HG03342 (cell line): ENCODE measurements at regions not wholly inside any gene's neighbourhood (a gene's known extent, or its start where the extent isn't known, plus 50 kb on each side); places are given as distances from the start of the nearest gene placed in this dataset.

ENCODE experiments used
- ATAC-seq: cut with Tn5 transposase; IDR thresholded peaks from one replicate; pipeline ENCODE4 v1.9.1; 2021; ENCODE audit warnings: mild to moderate bottlenecking, moderate library complexity; ENCODE audit not compliant: unreplicated experiment

- ATAC-seq = no peak
Measured at GRCh38 chr7:119374436-119374835, 898.5 kb upstream of the KCND2 start.

- no peak for ATAC-seq
Measured at GRCh38 chr7:119377861-119378260, 895.1 kb upstream of the KCND2 start.

GRCh38 chr7:119382726-119383125, 890.2 kb upstream of the KCND2 start:
- ATAC-seq = no peak

- no peak for ATAC-seq
Measured at GRCh38 chr7:119395024-119395423, 878.0 kb upstream of the KCND2 start.

DNA sequence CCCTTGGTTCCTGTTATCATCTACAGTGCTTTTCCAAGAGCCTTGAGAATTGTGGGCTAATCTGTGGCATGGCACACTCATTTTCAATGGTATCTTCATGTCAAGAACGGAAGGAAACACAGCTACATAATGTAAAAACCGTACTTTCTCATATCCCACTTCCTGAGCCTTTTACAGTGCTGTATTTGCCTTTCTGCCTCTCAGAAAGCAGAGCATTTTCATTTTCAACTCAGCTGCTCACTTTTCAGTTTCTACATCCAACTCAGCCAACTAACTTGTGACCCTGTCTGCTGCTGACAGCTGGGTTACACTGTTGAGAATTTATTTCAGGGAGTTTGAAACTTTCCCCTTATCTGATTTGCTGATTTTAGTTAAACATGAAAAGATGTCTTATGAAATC, 875.8 kb upstream of the KCND2 start:
- ATAC-seq = peak; percentile 81

DNA sequence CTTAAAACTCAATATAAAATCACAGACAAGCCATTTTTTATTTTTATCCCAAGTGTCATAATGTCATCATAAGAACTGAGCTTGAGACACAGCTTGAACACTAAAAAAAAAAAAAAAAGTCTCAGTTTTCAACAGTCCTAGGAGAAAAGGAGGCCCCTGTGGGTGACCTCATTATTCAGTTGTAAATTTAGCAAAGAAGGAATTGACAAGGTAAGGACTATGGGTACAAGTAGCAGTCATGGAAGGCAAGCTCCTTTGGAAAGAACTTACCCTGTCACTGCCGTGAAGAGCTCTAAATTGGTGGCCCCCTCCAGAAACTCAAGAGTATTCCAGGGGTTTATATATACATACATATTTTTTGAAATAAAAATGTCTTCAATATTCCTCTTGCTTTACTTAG, 864.4 kb upstream of the KCND2 start:
- no peak for ATAC-seq

DNA sequence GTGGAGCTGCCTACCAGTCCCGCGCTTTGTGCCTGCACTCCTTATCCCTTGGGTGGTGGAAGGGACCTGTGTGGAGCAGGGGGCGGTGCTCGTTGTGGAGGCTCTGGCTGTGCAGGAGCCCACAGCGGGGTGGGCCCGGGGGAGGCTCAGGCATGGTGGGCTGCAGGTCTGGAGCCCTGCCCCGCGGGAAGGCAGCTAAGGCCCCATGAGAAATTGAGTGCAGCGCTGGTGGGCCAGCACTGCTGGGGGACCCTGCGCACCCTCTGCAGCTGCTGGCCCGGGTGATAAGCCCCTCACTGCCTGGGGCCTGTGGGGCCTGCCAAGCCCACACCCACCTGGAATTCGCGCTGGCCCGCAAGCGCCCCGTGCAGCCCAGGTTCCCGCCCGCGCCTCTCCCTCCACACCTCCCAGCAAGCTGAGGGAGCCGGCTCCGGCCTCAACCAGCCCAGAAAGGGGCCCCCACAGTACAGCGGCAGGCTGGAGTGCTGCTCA, 859.6 kb upstream of the KCND2 start:
- ATAC-seq = no peak

- ATAC-seq = no peak
Measured at GRCh38 chr7:119415682-119416081, 857.3 kb upstream of the KCND2 start.

- no peak for ATAC-seq
Measured at GRCh38 chr7:119421657-119422056, 851.3 kb upstream of the KCND2 start.

- peak; percentile 66 for ATAC-seq
Measured at GRCh38 chr7:119436882-119437281, 836.1 kb upstream of the KCND2 start.

- no peak for ATAC-seq
Measured at GRCh38 chr7:119438315-119438714, 834.7 kb upstream of the KCND2 start.

DNA sequence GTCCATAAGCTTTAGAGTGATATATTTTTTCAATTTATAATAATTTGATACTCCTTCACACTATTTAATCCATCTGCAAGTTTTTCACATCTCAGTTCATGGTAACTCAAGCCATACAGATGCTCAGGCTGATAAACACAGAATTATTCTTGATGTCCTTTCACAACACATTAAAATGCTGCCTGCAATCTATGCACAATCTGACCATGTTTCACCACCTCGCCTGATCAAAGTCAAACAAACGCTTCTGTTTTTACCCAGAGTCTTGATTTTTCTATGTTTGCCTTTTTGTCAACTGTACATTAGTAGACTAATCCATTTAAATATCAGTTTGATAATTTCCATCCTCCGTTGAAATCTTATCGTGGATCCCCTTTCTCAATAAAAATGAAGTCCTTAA, 833.8 kb upstream of the KCND2 start:
- ATAC-seq = no peak

DNA sequence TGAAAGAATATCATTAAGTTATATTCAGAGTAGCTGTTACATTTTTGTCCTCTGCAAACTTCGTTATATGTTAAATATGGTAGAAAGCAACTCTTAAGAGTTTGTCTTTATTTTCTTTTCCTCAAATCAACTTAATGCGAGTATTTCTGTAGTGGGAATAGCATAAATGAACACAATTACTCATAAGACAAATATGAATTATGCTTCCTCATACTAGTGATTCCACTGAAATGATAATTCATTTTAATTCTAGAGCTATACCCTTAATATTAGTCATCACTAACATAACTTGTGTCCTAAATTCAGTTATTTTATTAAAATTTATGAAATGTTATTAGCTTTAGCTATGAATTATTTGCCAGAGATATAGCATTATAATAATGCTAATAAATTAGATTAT, 820.6 kb upstream of the KCND2 start:
- no peak for ATAC-seq

DNA sequence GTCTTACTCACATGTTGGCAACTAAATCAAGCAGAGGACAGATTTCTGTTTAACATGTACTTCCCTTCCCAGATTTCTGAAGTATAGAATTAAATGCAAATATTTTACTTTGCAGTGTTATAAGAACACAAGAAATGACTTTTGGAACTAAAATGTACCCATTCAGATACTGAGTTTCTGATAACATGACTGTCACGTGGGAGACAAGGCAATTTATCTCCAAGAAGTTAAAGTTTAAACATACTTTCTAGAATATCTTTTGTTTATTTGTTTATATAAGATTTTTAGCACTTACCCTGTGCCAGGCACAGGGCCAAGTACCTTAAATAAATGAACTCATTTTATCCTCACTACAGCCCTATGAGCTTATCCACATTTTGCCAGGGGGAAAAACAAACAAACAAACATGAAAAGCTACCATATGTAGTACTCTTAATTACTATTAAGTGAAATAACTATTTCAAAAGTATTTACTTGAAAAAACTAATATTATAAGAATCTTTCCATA, 807.1 kb upstream of the KCND2 start:
- ATAC-seq = no peak

- ATAC-seq = no peak
Measured at GRCh38 chr7:119472408-119473038, 800.5 kb upstream of the KCND2 start.

DNA sequence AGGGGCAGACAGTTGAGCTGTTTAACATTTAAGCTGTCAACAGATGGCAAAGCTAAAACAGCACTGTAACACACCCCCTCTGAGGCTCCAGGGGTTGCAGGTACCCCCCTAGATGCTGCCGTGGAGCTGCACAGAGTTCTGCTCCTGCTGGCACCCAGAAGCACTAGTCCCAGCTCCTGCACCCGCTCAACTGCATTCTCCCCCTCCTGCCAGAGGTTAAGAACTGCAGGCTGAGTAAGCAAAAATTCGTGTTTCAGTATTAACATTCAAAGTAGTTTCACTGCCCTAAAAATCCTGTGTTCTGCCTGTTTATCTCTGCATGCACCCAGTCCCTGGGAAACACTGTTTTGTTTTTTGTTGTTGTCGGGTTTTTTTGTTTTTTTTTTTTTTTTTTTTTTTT, 790.8 kb upstream of the KCND2 start:
- ATAC-seq = peak; percentile 96

DNA sequence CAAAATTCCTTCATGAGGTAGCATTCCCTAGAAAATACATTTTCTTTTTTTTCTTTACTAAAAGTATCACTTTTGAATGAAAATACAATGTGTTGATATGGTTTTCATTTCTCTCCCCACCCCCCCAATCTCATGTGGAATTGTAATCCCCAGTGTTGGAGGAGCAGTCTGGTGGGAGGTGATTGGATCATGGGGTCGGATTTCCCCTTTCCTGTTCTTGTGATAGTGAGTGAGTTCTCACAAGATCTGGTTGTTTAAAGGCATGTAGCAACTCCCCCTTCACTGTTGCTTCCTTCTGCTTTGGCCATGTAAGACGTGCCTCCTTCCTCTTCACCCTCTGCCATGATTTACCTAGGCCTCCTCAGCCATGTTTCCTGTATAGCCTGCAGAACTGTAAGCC, 790.3 kb upstream of the KCND2 start:
- no peak for ATAC-seq

- ATAC-seq = no peak
Measured at GRCh38 chr7:119483364-119483763, 789.6 kb upstream of the KCND2 start.

DNA sequence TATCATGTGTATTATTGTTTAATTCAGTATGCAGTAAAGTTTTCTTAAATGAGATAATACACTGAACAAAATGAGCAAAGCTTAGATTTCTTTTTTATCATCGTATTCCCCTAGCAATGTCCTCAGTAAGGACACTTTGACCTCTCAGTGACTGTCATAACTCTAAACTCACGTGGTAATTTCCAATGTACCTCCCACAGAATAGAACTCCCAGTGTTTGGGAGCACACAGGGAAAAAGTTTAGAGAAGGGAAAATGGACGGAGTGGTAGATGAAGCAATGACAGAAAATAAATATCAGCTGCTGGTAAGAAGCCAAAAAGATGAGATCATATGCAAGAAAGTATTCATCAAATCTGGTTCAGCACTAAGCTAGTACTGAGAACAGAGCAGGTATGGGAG, 758.6 kb upstream of the KCND2 start:
- no peak for ATAC-seq

GRCh38 chr7:119515214-119515613, 757.8 kb upstream of the KCND2 start:
- no peak for ATAC-seq

GRCh38 chr7:119515962-119516361, 757.0 kb upstream of the KCND2 start:
- ATAC-seq = no peak

GRCh38 chr7:119522263-119522662, 750.7 kb upstream of the KCND2 start:
- no peak for ATAC-seq

DNA sequence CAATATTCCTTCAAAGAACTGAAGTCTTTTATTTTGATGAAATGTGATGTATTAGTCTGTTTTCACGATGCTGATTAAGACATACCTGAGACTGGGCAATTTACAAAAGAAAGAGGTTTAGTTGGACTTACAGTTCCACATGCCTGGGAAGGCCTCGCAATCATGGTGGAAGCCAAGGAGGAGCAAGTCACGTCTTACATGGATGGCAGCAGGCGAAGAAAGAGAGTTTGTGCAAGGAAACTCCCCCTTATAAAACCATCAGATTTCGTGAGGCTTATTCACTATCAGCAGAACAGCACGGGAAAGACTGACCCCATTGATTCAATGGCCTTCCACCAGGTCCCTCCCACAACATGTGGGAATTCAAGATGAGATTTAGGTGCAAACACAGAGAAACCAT, 750.3 kb upstream of the KCND2 start:
- ATAC-seq = no peak
